Cardiac muscle cell (in vitro differentiated cells and primary cell): ENCODE measurements at regions not wholly inside any gene's neighbourhood (a gene's known extent, or its start where the extent isn't known, plus 50 kb on each side); places are given as distances from the start of the nearest gene placed in this dataset.

Source experiments
- DNase-seq, 2 donors: peaks; one replicate each; pipeline versions ENCODE4 v3.0.0 to v3.0.0-alpha.2; 2010 to 2017; ENCODE audit warnings: low read depth in 1 of 2, low spot score in 1 of 2
- H3K27ac ChIP-seq: fragments of 200-600 bp; sonication (generic); 2 replicates; pipeline ENCODE4 v1.5.1; 2016
- H3K27me3 ChIP-seq: fragments of 200-600 bp; sonication (generic); 2 replicates; pipeline ENCODE4 v1.6.0; 2016; ENCODE audit warnings: control low read depth
- H3K36me3 ChIP-seq: fragments of 200-600 bp; sonication (generic); 2 replicates; pipeline ENCODE4 v1.5.1; 2016; ENCODE audit warnings: control low read depth
- H3K4me1 ChIP-seq: fragments of 200-600 bp; sonication (generic); 2 replicates; pipeline ENCODE4 v1.8.1; 2017; ENCODE audit warnings: low read depth, mild to moderate bottlenecking, mixed run types
- H3K4me3 ChIP-seq: fragments of 200-600 bp; sonication (generic); 2 replicates; pipeline ENCODE4 v1.5.1; 2016; ENCODE audit warnings: mild to moderate bottlenecking
- H3K9me3 ChIP-seq: fragments of 200-600 bp; sonication (generic); 2 replicates; pipeline ENCODE4 v1.5.1; 2017; ENCODE audit warnings: low read depth, mild to moderate bottlenecking, control low read depth
- CTCF ChIP-seq: IDR thresholded peaks from 2 replicates; pipeline ENCODE4 v1.5.1; 2012; ENCODE audit warnings: low read depth, mild to moderate bottlenecking, low read length

GRCh38 chr10:33396938-33397337 lies 62.5 kb upstream of the NRP1 start:
- Histone ChIP-seq H3K9me3 (no peaks in the 10 kb centered on the region), H3K4me3 (no peak overlapping the region), H3K36me3 (no peaks in the 10 kb centered on the region), H3K27me3 (no peaks in the 10 kb centered on the region), H3K4me1 (no peaks in the 10 kb centered on the region), H3K27ac (no peak overlapping the region)
- no peak for TF ChIP-seq CTCF
- DNase-seq = no peak

- DNase-seq = no peak
- H3K9me3 ChIP-seq = no peaks in the 10 kb centered on the region
- no peak overlapping the region for H3K27ac ChIP-seq
- H3K27me3 ChIP-seq = no peaks in the 10 kb centered on the region
- H3K4me1 ChIP-seq = no peaks in the 10 kb centered on the region
- no peak for TF ChIP-seq CTCF
- H3K4me3 ChIP-seq = no peak overlapping the region
- H3K36me3 ChIP-seq = no peaks in the 10 kb centered on the region
Measured at GRCh38 chr10:33396279-33396678, 61.8 kb upstream of the NRP1 start.

GRCh38 chr10:33395201-33395600 lies 60.7 kb upstream of the NRP1 start:
- no peak overlapping the region for H3K4me3 ChIP-seq
- H3K36me3 ChIP-seq = no peaks in the 10 kb centered on the region
- H3K27me3 ChIP-seq = no peaks in the 10 kb centered on the region
- no peaks in the 10 kb centered on the region for H3K4me1 ChIP-seq
- no peaks in the 10 kb centered on the region for H3K9me3 ChIP-seq
- no peak for DNase-seq
- H3K27ac ChIP-seq = no peak overlapping the region
- TF ChIP-seq CTCF = no peak

GRCh38 chr10:33392706-33393105 lies 58.2 kb upstream of the NRP1 start:
- H3K4me3 ChIP-seq = no peak overlapping the region
- H3K4me1 ChIP-seq = no peaks in the 10 kb centered on the region
- H3K9me3 ChIP-seq = no peaks in the 10 kb centered on the region
- no peaks in the 10 kb centered on the region for H3K27me3 ChIP-seq
- H3K27ac ChIP-seq = no peak overlapping the region
- H3K36me3 ChIP-seq = no peaks in the 10 kb centered on the region
- DNase-seq = no peak
- no peak for TF ChIP-seq CTCF

GRCh38 chr10:33391611-33392465 lies 57.4 kb upstream of the NRP1 start:
- no peak overlapping the region for H3K27ac ChIP-seq
- no peaks in the 10 kb centered on the region for H3K9me3 ChIP-seq
- H3K4me1 ChIP-seq = no peaks in the 10 kb centered on the region
- H3K4me3 ChIP-seq = no peak overlapping the region
- no peak for DNase-seq
- no peaks in the 10 kb centered on the region for H3K36me3 ChIP-seq
- no peak for TF ChIP-seq CTCF
- H3K27me3 ChIP-seq = no peaks in the 10 kb centered on the region
